ENCODE measurements at regions not wholly inside any gene's neighbourhood (a gene's known extent, or its start where the extent isn't known, plus 50 kb on each side); places are given as distances from the start of the nearest gene placed in this dataset.

- no peaks in the 10 kb centered on the region for H3K9me2 ChIP-seq (ENCODE audit: insufficient read depth, low read length)
- no peaks in the 10 kb centered on the region for H3K79me2 ChIP-seq (ENCODE audit: insufficient read depth, low read depth, low read length)
- H3K27ac ChIP-seq (ENCODE audit: low read depth, low read length, poor library complexity, severe bottlenecking): no peak overlapping the region
- no peak overlapping the region for H2AFZ ChIP-seq (ENCODE audit: low read length)
- TF ChIP-seq EZH2phosphoT487 (IDR thresholded peaks at IDR 0.05; ENCODE audit: borderline replicate concordance, low read depth, low read length): no peak
- TF ChIP-seq, protein P1, sequence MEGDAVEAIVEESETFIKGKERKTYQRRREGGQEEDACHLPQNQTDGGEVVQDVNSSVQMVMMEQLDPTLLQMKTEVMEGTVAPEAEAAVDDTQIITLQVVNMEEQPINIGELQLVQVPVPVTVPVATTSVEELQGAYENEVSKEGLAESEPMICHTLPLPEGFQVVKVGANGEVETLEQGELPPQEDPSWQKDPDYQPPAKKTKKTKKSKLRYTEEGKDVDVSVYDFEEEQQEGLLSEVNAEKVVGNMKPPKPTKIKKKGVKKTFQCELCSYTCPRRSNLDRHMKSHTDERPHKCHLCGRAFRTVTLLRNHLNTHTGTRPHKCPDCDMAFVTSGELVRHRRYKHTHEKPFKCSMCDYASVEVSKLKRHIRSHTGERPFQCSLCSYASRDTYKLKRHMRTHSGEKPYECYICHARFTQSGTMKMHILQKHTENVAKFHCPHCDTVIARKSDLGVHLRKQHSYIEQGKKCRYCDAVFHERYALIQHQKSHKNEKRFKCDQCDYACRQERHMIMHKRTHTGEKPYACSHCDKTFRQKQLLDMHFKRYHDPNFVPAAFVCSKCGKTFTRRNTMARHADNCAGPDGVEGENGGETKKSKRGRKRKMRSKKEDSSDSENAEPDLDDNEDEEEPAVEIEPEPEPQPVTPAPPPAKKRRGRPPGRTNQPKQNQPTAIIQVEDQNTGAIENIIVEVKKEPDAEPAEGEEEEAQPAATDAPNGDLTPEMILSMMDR (conservative IDR thresholded peaks at IDR 0.05; ENCODE audit: low read length): no peak
- intact Hi-C loops (cut with micrococcal nuclease; ENCODE audit: unreplicated experiment): no loop called here
- no peak for DNase-seq (ENCODE audit: low spot score)
- ChIA-PET CTCF (ENCODE audit: unreplicated experiment) (no interaction called here), POLR2A (interaction anchor here (0.5 kb wide), 1 partner anchor 1892 kb away, joined by 4 read pairs; no protein-coding TSS in a partner anchor)
- H3K4me1 ChIP-seq (ENCODE audit: insufficient read depth, low read length, poor library complexity, severe bottlenecking): peaks cover 3% of the 10 kb centered on the region
- no peaks in the 10 kb centered on the region for H4K20me1 ChIP-seq (ENCODE audit: insufficient read depth, low read length)
- H3K9me3 ChIP-seq (ENCODE audit: low read length): no peaks in the 10 kb centered on the region
- no TSS peak for BruUV-seq (replicated peaks)
- H3K4me3 ChIP-seq (ENCODE audit: low read depth, low read length, poor library complexity, severe bottlenecking): no peak overlapping the region
- no peaks in the 10 kb centered on the region for H3K36me3 ChIP-seq (ENCODE audit: insufficient read depth, low read length)
- H3K4me2 ChIP-seq (ENCODE audit: low read length): no peak overlapping the region
These were observed 180.2 kb upstream of the TWIST2 start for GRCh38 chr2:238667639-238668038.

GRCh38 chr2:238668426-238668825 is 179.5 kb upstream of the TWIST2 start:
- CTCF ChIA-PET (ENCODE audit: unreplicated experiment): no interaction called here
- POLR2A ChIA-PET: no interaction called here
- BruUV-seq (replicated peaks): no TSS peak
- Histone ChIP-seq H4K20me1 (ENCODE audit: insufficient read depth, low read length) (no peaks in the 10 kb centered on the region), H2AFZ (ENCODE audit: low read length) (no peak overlapping the region), H3K4me1 (ENCODE audit: insufficient read depth, low read length, poor library complexity, severe bottlenecking) (peaks cover 3% of the 10 kb centered on the region), H3K79me2 (ENCODE audit: insufficient read depth, low read depth, low read length) (no peaks in the 10 kb centered on the region), H3K9me3 (ENCODE audit: low read length) (no peaks in the 10 kb centered on the region), H3K4me2 (ENCODE audit: low read length) (no peak overlapping the region), H3K9me2 (ENCODE audit: insufficient read depth, low read length) (no peaks in the 10 kb centered on the region), H3K36me3 (ENCODE audit: insufficient read depth, low read length) (no peaks in the 10 kb centered on the region), H3K4me3 (ENCODE audit: low read depth, low read length, poor library complexity, severe bottlenecking) (no peak overlapping the region), H3K27ac (ENCODE audit: low read depth, low read length, poor library complexity, severe bottlenecking) (no peak overlapping the region)
- intact Hi-C loops (cut with micrococcal nuclease; ENCODE audit: unreplicated experiment): no loop called here
- DNase-seq (ENCODE audit: low spot score): no peak
- no peak for TF ChIP-seq EZH2phosphoT487 (IDR thresholded peaks at IDR 0.05; ENCODE audit: borderline replicate concordance, low read depth, low read length)
- TF ChIP-seq, protein P1 (conservative IDR thresholded peaks at IDR 0.05; ENCODE audit: low read length): no peak

DNA sequence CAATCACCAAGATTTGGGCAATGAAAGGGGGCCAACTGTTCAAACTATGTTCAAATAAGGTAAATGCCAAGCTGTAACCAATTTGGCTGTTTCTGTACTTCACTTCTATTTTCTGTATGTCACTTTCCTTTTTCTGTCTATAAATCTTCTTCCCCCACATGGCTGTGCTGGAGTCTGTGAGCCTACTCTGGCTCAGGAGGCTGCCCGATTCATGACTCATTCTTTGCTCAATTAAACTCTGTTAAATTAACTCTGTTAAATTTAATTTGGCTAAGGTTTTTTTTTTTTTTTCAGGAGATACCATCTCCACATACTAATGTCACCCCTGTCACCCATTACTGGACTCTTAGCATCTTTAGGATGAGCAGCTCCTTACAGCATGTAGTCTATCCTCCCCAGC is 178.8 kb upstream of the TWIST2 start:
- Histone ChIP-seq H2AFZ (ENCODE audit: low read length) (no peak overlapping the region), H3K36me3 (ENCODE audit: insufficient read depth, low read length) (no peaks in the 10 kb centered on the region), H3K9me3 (ENCODE audit: low read length) (no peaks in the 10 kb centered on the region), H4K20me1 (ENCODE audit: insufficient read depth, low read length) (no peaks in the 10 kb centered on the region), H3K9me2 (ENCODE audit: insufficient read depth, low read length) (no peaks in the 10 kb centered on the region), H3K27ac (ENCODE audit: low read depth, low read length, poor library complexity, severe bottlenecking) (no peak overlapping the region), H3K4me1 (ENCODE audit: insufficient read depth, low read length, poor library complexity, severe bottlenecking) (peaks cover 3% of the 10 kb centered on the region), H3K79me2 (ENCODE audit: insufficient read depth, low read depth, low read length) (no peaks in the 10 kb centered on the region), H3K4me3 (ENCODE audit: low read depth, low read length, poor library complexity, severe bottlenecking) (no peak overlapping the region), H3K4me2 (ENCODE audit: low read length) (no peak overlapping the region)
- intact Hi-C loops (cut with micrococcal nuclease; ENCODE audit: unreplicated experiment): no loop called here
- no TSS peak for BruUV-seq (replicated peaks)
- DNase-seq (ENCODE audit: low spot score): no peak
- CTCF ChIA-PET (ENCODE audit: unreplicated experiment): no interaction called here
- POLR2A ChIA-PET: no interaction called here
- no peak for TF ChIP-seq EZH2phosphoT487 (IDR thresholded peaks at IDR 0.05; ENCODE audit: borderline replicate concordance, low read depth, low read length)
- TF ChIP-seq, protein P1 (conservative IDR thresholded peaks at IDR 0.05; ENCODE audit: low read length): no peak

All from OCI-LY7 (cell line).